Immature natural killer cell (primary cell): ENCODE measurements at regions not wholly inside any gene's neighbourhood (a gene's known extent, or its start where the extent isn't known, plus 50 kb on each side); places are given as distances from the start of the nearest gene placed in this dataset.
"Not testable (repeated sequence)": the region's sequence is repeated elsewhere in the genome, so short reads cannot be mapped to it uniquely, and the experiment has no call there.

Source experiments
- DNase-seq, 3 donors: peaks; one replicate each; pipeline ENCODE4 v3.0.0; 2022; ENCODE audit warnings: mixed read lengths in 1 of 3
- H3K27ac Mint-ChIP-seq, 6 donors: one replicate each; pipeline ENCODE4 v1.8.0; 2020; ENCODE audit warnings: mixed read lengths in 6 of 6, mild to moderate bottlenecking in 5 of 6, inconsistent platforms in 4 of 6, moderate library complexity in 3 of 6
- H3K27me3 Mint-ChIP-seq, 3 donors: one replicate each; pipeline ENCODE4 v1.8.0; 2020 to 2021; ENCODE audit warnings: low read depth in 3 of 3, mild to moderate bottlenecking in 3 of 3, mixed read lengths in 3 of 3, moderate library complexity in 3 of 3, inconsistent platforms in 1 of 3
- H3K36me3 Mint-ChIP-seq, 3 donors: one replicate each; pipeline ENCODE4 v1.8.0; 2020; ENCODE audit warnings: mixed read lengths in 3 of 3, inconsistent platforms in 2 of 3, mild to moderate bottlenecking in 2 of 3
- H3K4me1 Mint-ChIP-seq, 2 donors: one replicate each; pipeline ENCODE4 v1.8.0; 2020; ENCODE audit warnings: inconsistent platforms in 2 of 2, mild to moderate bottlenecking in 2 of 2, mixed read lengths in 2 of 2, moderate library complexity in 1 of 2
- H3K4me3 Mint-ChIP-seq, 5 donors: one replicate each; pipeline ENCODE4 v1.8.0; 2020; ENCODE audit warnings: mild to moderate bottlenecking in 5 of 5, mixed read lengths in 5 of 5, inconsistent platforms in 3 of 5, moderate library complexity in 3 of 5
- H3K9me3 Mint-ChIP-seq, 6 donors: one replicate each; pipeline ENCODE4 v1.8.0; 2020; ENCODE audit warnings: mild to moderate bottlenecking in 6 of 6, mixed read lengths in 6 of 6, inconsistent platforms in 4 of 6, moderate library complexity in 3 of 6

- Mint-ChIP-seq H3K36me3 (no peaks in the 10 kb centered on the region), H3K4me3 (no peak overlapping the region), H3K27ac (no peak overlapping the region), H3K27me3 (peaks cover 0 to 2% (median 0%) of the 10 kb centered on the region in 3 donors), H3K4me1 (no peaks in the 10 kb centered on the region), H3K9me3 (peaks cover 11 to 55% (median 27%) of the 10 kb centered on the region in 6 donors)
- DNase-seq, result no peak
Measured at GRCh38 chr3:144931590-144931989, 960.0 kb downstream of the DIPK2A start.

DNA sequence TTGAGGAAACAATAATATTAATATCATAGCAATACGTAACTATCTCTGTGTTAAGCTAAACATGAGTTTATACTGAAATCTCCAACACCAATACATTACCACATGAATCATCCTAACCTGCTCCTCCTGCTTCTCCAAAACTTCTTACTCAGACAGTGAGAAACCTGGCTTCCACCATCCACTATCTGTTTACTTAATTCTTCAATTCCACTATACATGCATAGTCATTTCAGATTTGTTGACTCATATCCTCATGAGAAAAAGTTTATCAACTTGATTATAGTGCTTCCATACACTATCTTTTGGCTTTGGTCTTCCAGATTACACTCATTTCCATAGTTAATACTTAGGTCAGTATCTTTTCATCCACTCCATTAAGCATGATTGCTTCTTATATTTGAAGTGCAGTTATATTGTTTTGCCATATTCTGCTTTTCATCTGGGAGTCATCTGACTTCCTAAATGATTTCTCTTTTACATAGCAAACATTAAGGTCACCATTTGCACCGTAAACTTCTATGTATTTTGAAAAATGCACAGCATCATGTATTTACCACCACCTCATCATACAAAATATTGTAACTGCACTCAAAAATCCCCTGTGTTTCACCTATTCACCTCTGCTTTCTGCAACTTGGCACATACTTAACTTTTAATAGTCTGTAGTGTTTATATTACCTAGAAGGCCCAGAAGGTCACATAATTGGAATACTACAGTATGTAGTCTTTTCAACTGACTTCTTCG, 970.6 kb downstream of the DIPK2A start:
- no peak overlapping the region for H3K27ac Mint-ChIP-seq
- no peaks in the 10 kb centered on the region for H3K36me3 Mint-ChIP-seq
- peaks cover 0 to 2% (median 2%) of the 10 kb centered on the region in 3 donors for H3K27me3 Mint-ChIP-seq
- DNase-seq, result no peak
- no peaks in the 10 kb centered on the region for H3K4me1 Mint-ChIP-seq
- no peak overlapping the region for H3K4me3 Mint-ChIP-seq
- peaks cover 0 to 46% (median 20%) of the 10 kb centered on the region in 6 donors for H3K9me3 Mint-ChIP-seq

DNA sequence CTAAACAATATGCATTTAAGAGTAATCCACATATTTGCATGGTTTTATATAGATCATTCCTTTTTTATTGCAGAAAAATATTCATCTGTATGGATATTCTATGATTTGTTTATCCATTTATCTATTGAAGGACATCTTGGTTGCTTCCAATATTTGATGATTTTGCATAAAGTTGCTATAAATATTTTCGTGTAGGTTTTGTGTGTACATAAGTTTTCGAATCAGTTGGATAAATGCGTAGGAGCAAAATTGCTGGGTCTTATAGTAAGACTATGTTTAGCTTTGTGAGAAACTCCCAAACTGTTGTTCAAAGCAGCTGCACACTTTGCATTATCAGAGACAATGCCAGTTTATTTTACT, 971.2 kb downstream of the DIPK2A start:
- Mint-ChIP-seq H3K27me3 (peaks cover 0 to 2% (median 2%) of the 10 kb centered on the region in 3 donors), H3K4me1 (no peaks in the 10 kb centered on the region), H3K9me3 (peaks cover 0 to 43% (median 19%) of the 10 kb centered on the region in 6 donors), H3K27ac (no peak overlapping the region), H3K36me3 (no peaks in the 10 kb centered on the region), H3K4me3 (no peak overlapping the region)
- no peak for DNase-seq

DNA sequence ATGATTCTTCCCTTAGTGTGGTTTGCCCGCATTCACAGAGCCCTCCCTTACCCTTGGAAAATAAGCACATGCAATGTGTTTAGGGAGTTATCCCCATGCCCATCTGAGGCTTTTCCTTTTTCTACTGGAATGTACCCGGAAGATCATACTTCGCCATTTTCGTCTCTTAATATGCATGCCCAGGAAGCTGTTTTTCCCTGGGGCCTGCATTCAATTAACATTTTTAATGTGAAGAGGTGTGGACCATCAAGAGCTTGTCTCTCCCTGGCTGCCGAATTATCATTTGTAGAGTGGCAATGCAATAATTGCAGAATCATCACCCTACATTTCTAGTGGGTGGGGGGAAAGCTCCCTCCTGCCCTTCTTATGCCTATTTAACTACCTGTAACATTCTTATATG, 976.3 kb downstream of the DIPK2A start:
- Mint-ChIP-seq H3K9me3 (peaks cover 3 to 32% (median 11%) of the 10 kb centered on the region in 6 donors), H3K4me1 (no peaks in the 10 kb centered on the region), H3K27ac (no peak overlapping the region), H3K27me3 (peaks cover 0 to 2% (median 0%) of the 10 kb centered on the region in 3 donors), H3K36me3 (no peaks in the 10 kb centered on the region), H3K4me3 (no peak overlapping the region)
- no peak for DNase-seq

DNA sequence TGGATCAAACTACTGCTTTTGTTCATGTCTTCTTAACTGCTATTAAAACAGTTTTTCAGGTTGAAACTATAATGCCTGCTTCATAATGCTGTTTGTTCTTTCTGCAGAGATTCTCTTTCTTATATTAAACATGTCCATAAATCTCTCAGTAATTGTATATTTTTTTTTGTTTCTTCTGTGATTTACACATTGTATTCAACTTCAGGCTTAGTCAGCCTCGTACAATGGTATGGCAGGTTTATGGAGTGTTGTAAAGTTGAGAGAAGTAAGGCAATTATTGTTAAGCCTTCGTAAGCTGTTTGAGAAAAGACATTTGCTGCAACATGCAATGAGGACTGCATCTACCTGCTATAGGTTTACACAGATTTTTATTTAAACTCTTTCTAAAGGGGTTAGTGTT, 977.1 kb downstream of the DIPK2A start:
- no peaks in the 10 kb centered on the region for H3K36me3 Mint-ChIP-seq
- peaks cover 3 to 32% (median 11%) of the 10 kb centered on the region in 6 donors for H3K9me3 Mint-ChIP-seq
- H3K4me1 Mint-ChIP-seq, result no peaks in the 10 kb centered on the region
- H3K4me3 Mint-ChIP-seq, result no peak overlapping the region
- no peak overlapping the region for H3K27ac Mint-ChIP-seq
- H3K27me3 Mint-ChIP-seq, result peaks cover 0 to 2% (median 0%) of the 10 kb centered on the region in 3 donors
- DNase-seq, result no peak

DNA sequence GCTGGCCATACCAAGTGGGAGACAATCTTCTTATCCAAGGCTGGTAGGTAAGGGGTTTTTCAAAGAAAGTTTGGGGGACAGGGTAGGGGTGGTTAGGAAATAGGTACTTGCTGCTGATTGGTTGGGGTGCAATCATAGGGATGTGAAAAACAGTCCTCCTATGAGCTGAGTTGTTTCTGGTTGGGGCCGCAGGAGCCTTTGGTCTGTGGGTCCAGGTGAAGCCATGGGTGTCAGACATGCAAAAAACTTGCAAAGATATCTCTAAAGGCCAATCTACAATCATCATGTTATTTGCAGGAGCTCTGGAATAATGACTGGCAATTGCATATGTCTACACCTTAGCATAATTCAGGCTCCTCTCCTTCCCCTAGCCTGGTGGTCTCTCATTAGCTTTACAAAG, 982.3 kb downstream of the DIPK2A start:
- H3K36me3 Mint-ChIP-seq, result no peaks in the 10 kb centered on the region
- H3K4me3 Mint-ChIP-seq, result no peak overlapping the region
- peaks cover 3 to 41% (median 8%) of the 10 kb centered on the region in 6 donors for H3K9me3 Mint-ChIP-seq
- H3K27me3 Mint-ChIP-seq, result no peaks in the 10 kb centered on the region
- H3K27ac Mint-ChIP-seq, result no peak overlapping the region
- H3K4me1 Mint-ChIP-seq, result no peaks in the 10 kb centered on the region
- DNase-seq, result no peak

DNA sequence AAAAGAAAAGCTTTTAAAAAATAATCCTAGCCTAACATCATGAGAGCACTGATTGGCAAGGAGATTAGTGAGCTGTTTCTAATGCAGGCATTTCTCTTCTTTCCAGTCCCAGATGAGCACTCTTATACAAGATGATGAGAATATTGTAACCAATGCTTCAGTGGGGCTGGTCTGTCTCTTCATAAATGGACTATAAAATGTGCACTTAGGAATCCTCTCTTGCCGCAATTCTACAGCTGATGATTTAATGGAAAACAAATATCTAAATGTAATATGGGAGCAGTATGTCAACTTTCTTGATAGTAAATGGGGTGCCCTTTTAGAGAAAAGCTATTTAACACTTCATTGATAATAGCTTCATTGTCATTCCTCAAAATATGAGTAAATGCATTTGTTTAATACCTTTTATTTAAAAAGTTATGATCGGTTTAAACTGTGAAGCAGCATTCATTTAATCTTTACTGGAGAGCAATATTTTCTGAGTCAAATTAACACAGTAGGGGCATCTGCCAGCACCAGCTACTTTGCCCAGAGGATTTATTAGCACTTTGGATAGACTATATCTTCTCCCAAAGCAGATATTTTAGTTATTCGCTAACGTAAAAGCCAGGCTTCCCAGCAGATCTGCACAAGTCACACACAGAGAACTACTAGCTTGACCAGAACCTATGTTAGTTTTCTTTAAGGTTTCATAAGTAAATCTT, 985.9 kb downstream of the DIPK2A start:
- no peak overlapping the region for H3K27ac Mint-ChIP-seq
- H3K27me3 Mint-ChIP-seq, result peaks cover 0 to 3% (median 0%) of the 10 kb centered on the region in 3 donors
- no peaks in the 10 kb centered on the region for H3K4me1 Mint-ChIP-seq
- peaks cover 4 to 54% (median 13%) of the 10 kb centered on the region in 6 donors for H3K9me3 Mint-ChIP-seq
- no peaks in the 10 kb centered on the region for H3K36me3 Mint-ChIP-seq
- DNase-seq, result no peak
- H3K4me3 Mint-ChIP-seq, result no peak overlapping the region

DNA sequence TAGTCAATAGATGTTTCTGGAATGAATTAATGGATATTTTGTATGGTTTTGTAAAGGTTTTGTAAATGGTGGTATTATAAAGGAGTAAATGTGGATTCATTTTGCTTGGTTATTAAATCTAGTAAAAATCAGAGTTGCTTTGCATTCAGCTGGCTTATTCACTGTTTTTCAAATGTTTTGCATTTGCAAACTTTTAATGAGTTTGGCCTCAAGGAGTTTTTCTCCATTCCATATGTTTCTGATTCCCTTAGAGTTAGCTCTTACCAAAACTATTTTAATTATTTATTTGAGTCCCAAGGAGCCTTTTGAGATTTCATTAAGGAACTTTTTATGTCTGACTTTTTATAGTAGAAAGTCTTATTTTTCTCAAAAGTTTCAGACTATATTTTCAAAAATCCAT, 992.2 kb downstream of the DIPK2A start:
- Mint-ChIP-seq H3K9me3 (peaks cover 0 to 30% (median 10%) of the 10 kb centered on the region in 6 donors), H3K4me3 (no peak overlapping the region), H3K4me1 (no peaks in the 10 kb centered on the region), H3K36me3 (no peaks in the 10 kb centered on the region), H3K27me3 (peaks cover 0 to 3% (median 2%) of the 10 kb centered on the region in 3 donors), H3K27ac (no peak overlapping the region)
- DNase-seq, result no peak

DNA sequence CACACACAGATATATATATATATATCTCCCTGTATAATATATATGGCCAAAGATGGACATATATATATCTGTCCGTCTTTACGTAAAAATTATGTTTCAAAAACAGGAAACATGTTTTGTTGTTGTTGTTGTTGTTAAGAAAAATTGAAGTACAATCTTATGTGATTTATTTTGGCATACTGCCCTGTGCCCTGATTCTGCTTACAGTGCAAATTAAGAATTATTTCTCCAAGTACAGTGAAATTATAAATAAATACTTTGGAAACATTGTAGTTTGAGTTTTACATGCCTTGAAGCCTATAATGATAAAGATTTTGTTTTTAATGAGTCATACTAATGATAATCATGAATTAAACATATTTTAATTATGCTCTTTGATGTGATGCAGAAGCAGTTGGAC, 994.9 kb downstream of the DIPK2A start:
- no peak overlapping the region for H3K27ac Mint-ChIP-seq
- peaks cover 0 to 2% (median 0%) of the 10 kb centered on the region in 3 donors for H3K27me3 Mint-ChIP-seq
- H3K4me3 Mint-ChIP-seq, result no peak overlapping the region
- H3K4me1 Mint-ChIP-seq, result no peaks in the 10 kb centered on the region
- H3K36me3 Mint-ChIP-seq, result no peaks in the 10 kb centered on the region
- no peak for DNase-seq
- peaks cover 0 to 23% (median 9%) of the 10 kb centered on the region in 6 donors for H3K9me3 Mint-ChIP-seq

DNA sequence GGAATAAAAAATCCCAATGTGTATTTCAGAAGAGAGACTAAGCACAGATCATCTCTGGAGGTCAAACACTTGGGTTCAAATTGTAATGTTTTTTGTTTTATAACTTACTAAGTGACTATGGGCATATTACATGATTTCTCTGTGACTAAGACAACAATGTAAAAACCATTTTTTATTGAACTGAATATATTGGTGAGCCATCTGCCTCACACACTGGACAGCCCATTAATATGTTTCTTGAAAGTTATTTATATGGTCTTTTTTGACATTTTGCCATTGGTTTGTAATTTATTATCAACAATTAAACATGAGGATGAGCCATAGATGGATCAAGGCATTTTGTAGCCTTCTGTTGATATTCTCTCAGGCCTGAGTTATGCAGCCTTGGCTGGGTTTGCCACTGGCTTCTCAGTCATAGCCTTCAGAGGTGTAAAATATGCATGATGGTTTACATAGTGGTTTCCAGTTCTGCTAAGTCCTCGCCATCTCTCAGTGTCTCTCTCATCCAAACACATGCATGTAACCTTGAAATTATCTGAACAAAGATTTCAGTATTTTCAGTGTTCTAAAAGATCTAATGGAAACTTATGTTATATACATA, 997.2 kb downstream of the DIPK2A start:
- Mint-ChIP-seq H3K27me3 (no peaks in the 10 kb centered on the region), H3K36me3 (no peaks in the 10 kb centered on the region), H3K9me3 (peaks cover 0 to 19% (median 5%) of the 10 kb centered on the region in 6 donors), H3K27ac (no peak overlapping the region), H3K4me3 (no peak overlapping the region), H3K4me1 (no peaks in the 10 kb centered on the region)
- DNase-seq, result no peak

- not testable (repeated sequence) for H3K27me3 Mint-ChIP-seq, H3K36me3 Mint-ChIP-seq, H3K4me3 Mint-ChIP-seq, H3K4me1 Mint-ChIP-seq, H3K27ac Mint-ChIP-seq, DNase-seq
- H3K9me3 Mint-ChIP-seq, result peaks cover 11 to 24% (median 17%) of the 10 kb centered on the region in 6 donors
Measured at GRCh38 chr3:144984481-144984880, 1012.9 kb downstream of the DIPK2A start.

DNA sequence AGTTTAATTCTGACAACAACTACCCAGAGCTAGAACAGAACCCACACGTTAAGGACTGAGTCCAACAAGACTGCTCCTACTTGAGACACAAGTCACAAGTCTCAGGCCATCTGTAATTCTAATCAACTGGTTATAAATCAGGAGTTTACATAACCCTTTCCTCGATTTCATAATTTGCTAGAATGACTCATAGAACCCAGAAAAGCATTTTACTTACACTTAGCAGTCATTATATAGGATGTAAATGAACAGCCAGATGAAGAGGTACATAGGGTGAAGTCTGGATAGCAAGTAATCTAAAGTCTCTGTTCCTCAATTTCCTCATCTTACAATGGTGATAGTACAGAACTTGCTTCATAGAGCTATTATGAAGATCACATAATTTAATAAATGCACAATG, 1018.2 kb downstream of the DIPK2A start:
- no peak for DNase-seq
- peaks cover 6 to 21% (median 10%) of the 10 kb centered on the region in 6 donors for H3K9me3 Mint-ChIP-seq
- H3K4me3 Mint-ChIP-seq, result no peak overlapping the region
- H3K27me3 Mint-ChIP-seq, result no peaks in the 10 kb centered on the region
- H3K4me1 Mint-ChIP-seq, result no peaks in the 10 kb centered on the region
- no peak overlapping the region for H3K27ac Mint-ChIP-seq
- H3K36me3 Mint-ChIP-seq, result peaks cover 0 to 4% (median 0%) of the 10 kb centered on the region in 3 donors

GRCh38 chr3:144995856-144996255, 1024.2 kb downstream of the DIPK2A start:
- no peaks in the 10 kb centered on the region for H3K27me3 Mint-ChIP-seq
- DNase-seq, result no peak
- no peak overlapping the region for H3K27ac Mint-ChIP-seq
- no peaks in the 10 kb centered on the region for H3K36me3 Mint-ChIP-seq
- H3K4me3 Mint-ChIP-seq, result no peak overlapping the region
- no peaks in the 10 kb centered on the region for H3K4me1 Mint-ChIP-seq
- H3K9me3 Mint-ChIP-seq, result peaks cover 3 to 45% (median 29%) of the 10 kb centered on the region in 6 donors

DNA sequence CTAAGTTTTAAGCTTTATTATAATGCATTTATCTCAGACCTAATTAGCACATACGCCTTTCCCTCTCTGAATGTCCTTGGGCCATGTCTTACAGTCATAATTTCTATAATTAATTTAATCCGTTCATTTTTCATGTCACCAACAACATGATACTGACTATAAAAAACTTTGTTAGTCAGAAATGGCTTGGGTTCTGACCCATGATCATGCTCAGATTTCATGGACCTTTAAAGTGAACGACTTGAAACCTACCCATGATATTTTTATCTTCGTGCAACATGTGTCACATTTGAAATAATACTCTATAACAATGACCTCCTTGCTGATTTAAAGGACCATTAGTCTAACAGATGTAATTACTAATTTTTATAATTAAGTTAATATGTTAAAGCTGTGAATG, 1033.8 kb downstream of the DIPK2A start:
- DNase-seq, result no peak
- peaks cover 5 to 20% (median 17%) of the 10 kb centered on the region in 6 donors for H3K9me3 Mint-ChIP-seq
- H3K36me3 Mint-ChIP-seq, result no peaks in the 10 kb centered on the region
- no peaks in the 10 kb centered on the region for H3K4me1 Mint-ChIP-seq
- H3K27ac Mint-ChIP-seq, result no peak overlapping the region
- H3K4me3 Mint-ChIP-seq, result no peak overlapping the region
- H3K27me3 Mint-ChIP-seq, result no peaks in the 10 kb centered on the region
